Esophagus squamous epithelium (tissue), 4 donors: ENCODE measurements at regions not wholly inside any gene's neighbourhood (a gene's known extent, or its start where the extent isn't known, plus 50 kb on each side); places are given as distances from the start of the nearest gene placed in this dataset.

ENCODE experiments used
- POLR2A ChIP-seq, 4 donors: fragments of 450-650 bp; IDR thresholded peaks; one replicate each; pipeline ENCODE4 v1.6.1; 2017; ENCODE audit warnings: antibody characterized with exemption in 4 of 4, mild to moderate bottlenecking in 4 of 4, moderate library complexity in 3 of 4
- TF ChIP-seq, protein P1 (sequence below), 6 experiments: fragments of 450-650 bp in 4 of 6; fragments of 200-600 bp in 2 of 6; sonication (generic) in 2 of 6; IDR thresholded peaks; one replicate each; pipeline ENCODE4 v1.5.1; 2016 to 2019; ENCODE audit warnings: antibody characterized with exemption in 6 of 6, mild to moderate bottlenecking in 4 of 6, moderate library complexity in 4 of 6

DNA sequence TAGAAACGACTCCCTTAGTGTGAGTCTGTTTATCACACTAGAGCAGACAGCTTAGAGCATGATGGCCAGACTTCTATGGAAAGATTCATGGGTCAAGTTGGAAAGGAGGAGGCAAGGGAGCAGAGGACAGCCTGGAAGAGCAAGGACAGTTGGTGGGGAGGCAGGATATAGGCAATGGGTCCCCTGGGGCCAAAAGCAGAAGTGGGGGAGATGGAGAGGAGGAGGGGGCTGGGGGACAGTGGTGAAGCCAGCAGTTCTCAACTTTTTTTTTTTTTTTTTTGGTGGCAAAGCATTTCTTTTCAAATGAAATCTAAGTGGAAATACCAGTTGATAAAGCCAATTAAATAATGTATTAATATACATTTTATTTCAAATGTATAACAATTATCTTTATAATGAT lies 197.9 kb downstream of the HRH4 start:
- no peak for TF ChIP-seq POLR2A (IDR thresholded peaks at IDR 0.05)
- TF ChIP-seq, protein P1, sequence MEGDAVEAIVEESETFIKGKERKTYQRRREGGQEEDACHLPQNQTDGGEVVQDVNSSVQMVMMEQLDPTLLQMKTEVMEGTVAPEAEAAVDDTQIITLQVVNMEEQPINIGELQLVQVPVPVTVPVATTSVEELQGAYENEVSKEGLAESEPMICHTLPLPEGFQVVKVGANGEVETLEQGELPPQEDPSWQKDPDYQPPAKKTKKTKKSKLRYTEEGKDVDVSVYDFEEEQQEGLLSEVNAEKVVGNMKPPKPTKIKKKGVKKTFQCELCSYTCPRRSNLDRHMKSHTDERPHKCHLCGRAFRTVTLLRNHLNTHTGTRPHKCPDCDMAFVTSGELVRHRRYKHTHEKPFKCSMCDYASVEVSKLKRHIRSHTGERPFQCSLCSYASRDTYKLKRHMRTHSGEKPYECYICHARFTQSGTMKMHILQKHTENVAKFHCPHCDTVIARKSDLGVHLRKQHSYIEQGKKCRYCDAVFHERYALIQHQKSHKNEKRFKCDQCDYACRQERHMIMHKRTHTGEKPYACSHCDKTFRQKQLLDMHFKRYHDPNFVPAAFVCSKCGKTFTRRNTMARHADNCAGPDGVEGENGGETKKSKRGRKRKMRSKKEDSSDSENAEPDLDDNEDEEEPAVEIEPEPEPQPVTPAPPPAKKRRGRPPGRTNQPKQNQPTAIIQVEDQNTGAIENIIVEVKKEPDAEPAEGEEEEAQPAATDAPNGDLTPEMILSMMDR (IDR thresholded peaks at IDR 0.05) = no peak
